ENCODE measurements at regions not wholly inside any gene's neighbourhood (a gene's known extent, or its start where the extent isn't known, plus 50 kb on each side); places are given as distances from the start of the nearest gene placed in this dataset.

DNA sequence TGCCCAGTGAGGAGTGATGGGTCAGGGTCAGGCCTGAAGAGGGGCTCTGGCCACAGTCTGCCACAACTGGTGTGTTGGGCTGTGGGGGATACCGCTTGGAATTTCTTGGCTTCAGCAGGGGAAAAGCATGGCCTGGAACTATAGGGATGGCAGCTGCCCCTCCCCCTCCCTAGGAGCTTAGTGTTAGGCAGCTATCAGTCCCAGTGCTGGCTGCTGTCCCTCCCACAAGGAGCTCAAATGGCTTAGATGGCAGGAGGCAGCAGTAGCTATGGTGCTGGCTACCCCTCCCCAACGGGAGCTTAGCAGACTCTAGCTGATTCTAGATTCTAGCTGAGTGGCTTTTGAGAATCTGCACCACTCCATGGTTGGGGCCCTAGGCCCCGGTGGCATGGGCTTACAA lies 414.5 kb upstream of the HSF2 start:
- no peak for DNase-seq
- Histone ChIP-seq H3K27ac (no peak overlapping the region), H3K4me1 (no peaks in the 10 kb centered on the region), H3K9me3 (no peaks in the 10 kb centered on the region), H3K4me3 (no peak overlapping the region), H3K27me3 (no peaks in the 10 kb centered on the region), H3K36me3 (no peaks in the 10 kb centered on the region)
- TF ChIP-seq POLR2A (IDR thresholded peaks at IDR 0.05) (no peak), CTCF (IDR thresholded peaks at IDR 0.05 in 4 of 5, conservative IDR thresholded peaks at IDR 0.05 in 1 of 5) (no peak)
- no peak for ATAC-seq
- in situ Hi-C loops (cut with MboI; ENCODE audit: low sequenced_read_pairs in 4 of 4) = no loop called here
- intact Hi-C loops (cut with DNase I; ENCODE audit: low total_unique reads) = no loop called here

DNA sequence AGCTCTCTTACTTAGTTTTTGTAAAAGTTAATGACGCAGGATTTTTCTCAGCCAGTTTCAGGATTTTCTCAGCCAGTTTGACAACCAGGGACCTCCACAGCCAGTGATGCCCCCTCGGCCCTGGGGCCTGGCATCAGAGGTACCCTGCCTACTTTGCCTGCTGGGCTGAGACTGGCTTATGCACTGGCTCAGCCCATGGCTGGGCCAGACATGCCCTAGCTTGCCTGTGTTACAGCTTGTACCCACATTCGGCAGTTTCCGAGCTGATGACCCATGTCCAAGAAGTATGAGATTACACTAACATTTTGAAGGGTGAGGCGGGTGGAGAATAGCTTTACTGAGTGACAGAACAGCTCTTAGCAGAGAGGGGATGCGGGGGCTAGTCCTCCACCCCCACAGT lies 406.1 kb upstream of the HSF2 start:
- Histone ChIP-seq H3K27ac (no peak overlapping the region), H3K4me1 (no peaks in the 10 kb centered on the region), H3K9me3 (no peaks in the 10 kb centered on the region), H3K36me3 (no peaks in the 10 kb centered on the region), H3K4me3 (no peak overlapping the region), H3K27me3 (no peaks in the 10 kb centered on the region)
- in situ Hi-C loops (cut with MboI; ENCODE audit: low sequenced_read_pairs in 4 of 4) = no loop called here
- intact Hi-C loops (cut with DNase I; ENCODE audit: low total_unique reads) = loop anchor here (1.0 kb wide), 1 partner anchor 32 kb away; no protein-coding TSS in a partner anchor
- DNase-seq = no peak
- TF ChIP-seq POLR2A (IDR thresholded peaks at IDR 0.05) (no peak), CTCF (IDR thresholded peaks at IDR 0.05 in 4 of 5, conservative IDR thresholded peaks at IDR 0.05 in 1 of 5) (no peak)
- ATAC-seq = no peak

GRCh38 chr6:121994919-121995318 lies 404.5 kb upstream of the HSF2 start:
- TF ChIP-seq POLR2A (IDR thresholded peaks at IDR 0.05) (no peak), CTCF (IDR thresholded peaks at IDR 0.05 in 4 of 5, conservative IDR thresholded peaks at IDR 0.05 in 1 of 5) (no peak)
- DNase-seq (no peak), ATAC-seq (no peak)
- no peaks in the 10 kb centered on the region for H3K4me1 ChIP-seq
- no peaks in the 10 kb centered on the region for H3K9me3 ChIP-seq
- in situ Hi-C loops (cut with MboI; ENCODE audit: low sequenced_read_pairs in 4 of 4) (no loop called here), intact Hi-C loops (cut with DNase I; ENCODE audit: low total_unique reads) (no loop called here)
- no peak overlapping the region for H3K4me3 ChIP-seq
- H3K36me3 ChIP-seq = no peaks in the 10 kb centered on the region
- no peaks in the 10 kb centered on the region for H3K27me3 ChIP-seq
- no peak overlapping the region for H3K27ac ChIP-seq

- DNase-seq (no peak), ATAC-seq (no peak)
- Histone ChIP-seq H3K27ac (no peak overlapping the region), H3K4me1 (no peaks in the 10 kb centered on the region), H3K27me3 (no peaks in the 10 kb centered on the region), H3K36me3 (no peaks in the 10 kb centered on the region), H3K9me3 (no peaks in the 10 kb centered on the region), H3K4me3 (no peak overlapping the region)
- in situ Hi-C loops (cut with MboI; ENCODE audit: low sequenced_read_pairs in 4 of 4) (no loop called here), intact Hi-C loops (cut with DNase I; ENCODE audit: low total_unique reads) (no loop called here)
- no peak for TF ChIP-seq CTCF (IDR thresholded peaks at IDR 0.05 in 4 of 5, conservative IDR thresholded peaks at IDR 0.05 in 1 of 5)
- no peak for TF ChIP-seq POLR2A (IDR thresholded peaks at IDR 0.05)
These were observed 400.8 kb upstream of the HSF2 start for GRCh38 chr6:121998631-121999030.

DNA sequence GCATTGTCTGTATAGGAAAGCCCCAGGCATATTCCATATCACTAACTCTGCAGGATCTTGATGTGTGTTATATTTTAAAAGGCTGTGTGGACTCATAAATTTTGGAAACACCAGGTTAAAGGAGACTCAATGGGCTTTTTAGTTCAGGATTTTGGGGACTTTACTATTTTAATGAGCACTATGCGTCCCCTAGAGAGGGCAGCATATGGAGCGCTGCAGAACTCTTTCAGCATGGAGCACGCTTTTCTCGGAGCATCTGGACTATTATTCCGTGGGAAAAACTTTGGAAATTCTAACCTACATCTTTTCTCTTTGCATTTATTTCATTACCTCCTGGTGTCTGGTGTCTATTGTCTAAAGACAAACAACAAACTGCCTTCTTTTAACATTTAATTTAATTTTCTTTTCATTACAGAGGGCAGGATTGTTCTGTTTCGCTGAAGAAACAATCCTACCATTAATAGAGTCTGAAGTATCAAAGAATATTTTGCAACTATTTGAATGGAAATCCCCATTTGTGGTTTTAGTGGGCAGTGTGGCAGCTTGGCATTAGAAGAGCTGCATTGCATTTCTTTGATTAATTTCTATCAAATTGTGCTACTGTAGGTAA lies 399.9 kb upstream of the HSF2 start:
- Histone ChIP-seq H3K27me3 (no peaks in the 10 kb centered on the region), H3K36me3 (no peaks in the 10 kb centered on the region), H3K4me3 (no peak overlapping the region), H3K27ac (no peak overlapping the region), H3K4me1 (no peaks in the 10 kb centered on the region), H3K9me3 (no peaks in the 10 kb centered on the region)
- no peak for DNase-seq
- in situ Hi-C loops (cut with MboI; ENCODE audit: low sequenced_read_pairs in 4 of 4) (no loop called here), intact Hi-C loops (cut with DNase I; ENCODE audit: low total_unique reads) (no loop called here)
- no peak for ATAC-seq
- no peak for TF ChIP-seq POLR2A (IDR thresholded peaks at IDR 0.05)
- TF ChIP-seq CTCF (IDR thresholded peaks at IDR 0.05 in 4 of 5, conservative IDR thresholded peaks at IDR 0.05 in 1 of 5) = no peak
